ENCODE measurements at regions not wholly inside any gene's neighbourhood (a gene's known extent, or its start where the extent isn't known, plus 50 kb on each side); places are given as distances from the start of the nearest gene placed in this dataset.
"Not testable (repeated sequence)": the region's sequence is repeated elsewhere in the genome, so short reads cannot be mapped to it uniquely, and the experiment has no call there.

- DNase-seq, result no peak
Observed at GRCh38 chr16:73432850-73433730, 385.2 kb upstream of the ZFHX3 start.

- DNase-seq, result no peak
Observed at GRCh38 chr16:73430138-73430537, 382.2 kb upstream of the ZFHX3 start.

GRCh38 chr16:73428121-73428520 lies 380.2 kb upstream of the ZFHX3 start:
- no peak for DNase-seq

- DNase-seq, result no peak
Observed at GRCh38 chr16:73427164-73427563, 379.2 kb upstream of the ZFHX3 start.

GRCh38 chr16:73426433-73427160 lies 378.7 kb upstream of the ZFHX3 start:
- DNase-seq, result no peak

- DNase-seq, result no peak
Observed at GRCh38 chr16:73420676-73421075, 372.7 kb upstream of the ZFHX3 start.

DNA sequence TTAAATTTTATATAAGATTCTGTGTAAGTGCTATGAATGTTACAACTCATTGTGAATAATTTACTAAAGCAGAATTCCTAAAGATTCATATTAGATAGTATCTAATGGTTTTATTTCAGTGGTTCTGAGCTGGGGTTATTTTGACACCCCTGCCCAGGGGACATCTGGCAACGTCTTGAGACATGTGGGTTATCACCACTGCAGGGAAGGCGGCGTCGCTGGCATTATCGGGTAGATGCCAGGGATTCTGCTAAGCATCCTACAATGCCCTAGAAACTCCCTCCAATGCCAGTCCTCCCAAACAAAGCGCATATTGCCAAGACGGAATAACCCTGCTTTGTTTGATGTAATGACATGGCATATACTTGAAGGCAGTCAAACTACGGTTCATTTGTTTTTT lies 372.3 kb upstream of the ZFHX3 start:
- no peak for DNase-seq

- no peak for DNase-seq
Observed at GRCh38 chr16:73418691-73419090, 370.8 kb upstream of the ZFHX3 start.

DNA sequence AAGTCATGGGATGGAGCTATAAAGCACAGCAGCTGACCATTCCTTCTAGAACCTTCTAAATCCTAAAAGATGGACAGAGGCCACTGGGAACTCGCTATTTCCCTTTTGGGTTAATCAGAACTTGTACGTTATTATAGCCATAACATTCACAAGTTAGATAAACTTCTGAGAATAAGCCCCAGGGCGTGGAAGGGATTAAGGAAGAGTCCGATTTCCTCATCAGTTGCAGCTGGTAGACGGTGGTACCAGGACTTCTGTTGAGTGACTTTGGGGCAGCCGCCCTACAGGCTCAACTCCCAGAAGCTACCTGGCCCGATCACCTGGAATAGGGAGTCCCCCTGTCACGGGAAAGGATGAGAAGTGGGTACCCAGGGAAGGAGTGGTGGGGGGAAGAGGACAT lies 370.1 kb upstream of the ZFHX3 start:
- DNase-seq, result no peak

GRCh38 chr16:73415286-73415685 lies 367.4 kb upstream of the ZFHX3 start:
- DNase-seq, result no peak

DNA sequence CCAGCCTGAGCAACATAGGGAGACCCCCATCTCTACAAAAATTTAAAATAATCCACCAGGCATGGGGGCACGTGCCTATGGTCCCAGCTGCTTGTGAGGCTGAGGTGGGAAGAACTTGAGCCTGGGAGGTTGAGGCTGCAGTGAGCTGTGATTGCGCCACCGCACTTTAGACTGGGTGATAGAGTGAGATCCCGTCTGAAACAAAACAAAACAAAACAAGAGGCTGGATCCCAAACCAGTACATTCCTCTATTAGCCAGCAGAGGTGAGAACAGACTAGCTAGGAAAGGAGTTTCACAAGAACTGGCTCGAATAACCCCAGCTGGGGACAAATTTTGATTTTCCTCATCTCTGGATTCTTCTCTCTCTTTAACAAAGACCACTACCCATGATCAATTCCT lies 366.7 kb upstream of the ZFHX3 start:
- no peak for DNase-seq

GRCh38 chr16:73413830-73414190 lies 365.9 kb upstream of the ZFHX3 start:
- no peak for DNase-seq

GRCh38 chr16:73413091-73413829 lies 365.3 kb upstream of the ZFHX3 start:
- DNase-seq, result no peak

- DNase-seq, result no peak
Observed at GRCh38 chr16:73412416-73412815, 364.5 kb upstream of the ZFHX3 start.

DNA sequence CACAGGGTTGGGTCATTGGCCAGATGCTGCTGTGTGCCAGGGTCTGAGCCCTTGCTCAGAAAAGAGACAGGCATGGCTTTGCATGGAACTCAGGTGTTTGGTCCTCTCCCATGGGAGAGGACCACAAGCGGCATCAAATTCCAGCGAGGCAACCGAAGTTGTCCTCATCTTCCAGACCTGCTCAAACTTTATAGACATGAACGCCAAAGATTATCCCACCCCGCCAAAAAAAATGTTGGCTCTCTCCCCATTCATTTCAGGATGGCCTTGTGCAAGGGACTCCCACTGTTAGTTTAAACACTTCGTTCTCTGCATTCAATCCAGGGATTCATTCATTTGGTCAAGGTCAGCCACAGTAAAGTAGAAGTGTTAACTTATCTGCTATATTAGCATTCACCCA lies 360.8 kb upstream of the ZFHX3 start:
- no peak for DNase-seq

- DNase-seq, result no peak
Observed at GRCh38 chr16:73408311-73408710, 360.4 kb upstream of the ZFHX3 start.

- DNase-seq, result no peak
Observed at GRCh38 chr16:73405851-73406250, 357.9 kb upstream of the ZFHX3 start.

GRCh38 chr16:73404001-73404400 lies 356.1 kb upstream of the ZFHX3 start:
- DNase-seq, result no peak

DNA sequence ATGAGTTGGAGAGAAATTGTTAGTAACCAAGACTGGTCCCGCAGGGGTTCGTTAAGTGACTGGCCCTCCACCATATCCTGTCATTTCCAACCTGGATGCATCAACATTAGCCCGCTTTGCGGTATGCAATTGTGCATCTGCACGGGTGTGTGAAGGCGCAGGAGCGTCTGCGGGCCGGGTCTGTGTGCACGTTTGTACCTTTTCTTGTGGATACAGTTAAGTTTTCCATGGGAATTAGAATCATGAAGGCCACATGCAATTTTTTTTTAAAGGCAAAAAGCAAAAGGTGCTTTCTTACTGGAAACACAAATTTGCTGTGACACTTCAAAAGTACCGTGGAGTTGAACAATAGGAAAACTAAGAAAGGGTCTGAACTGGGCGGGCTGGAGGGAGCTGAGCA lies 355.4 kb upstream of the ZFHX3 start:
- DNase-seq, result no peak

GRCh38 chr16:73400951-73401350 lies 353.0 kb upstream of the ZFHX3 start:
- DNase-seq, result no peak

DNA sequence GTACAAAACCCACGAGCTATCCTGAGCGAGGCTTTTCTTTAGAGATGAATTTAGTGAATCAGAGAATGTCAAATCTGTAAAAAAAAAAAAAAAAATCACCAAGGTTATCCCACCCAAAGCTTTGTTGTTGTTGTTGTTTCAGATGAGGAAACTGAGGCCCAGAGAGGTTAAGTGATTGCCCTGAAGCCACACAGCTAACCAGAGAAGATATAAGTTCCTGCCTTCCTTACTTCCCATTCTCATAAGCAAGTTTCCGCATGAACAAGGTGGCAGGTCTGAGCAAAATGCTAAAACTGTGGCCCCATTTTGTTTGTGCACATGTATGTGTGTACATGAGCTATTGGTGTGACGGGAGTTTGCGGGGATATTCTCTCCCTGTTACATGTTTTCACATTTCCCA lies 352.1 kb upstream of the ZFHX3 start:
- DNase-seq, result no peak

- DNase-seq, result no peak
Observed at GRCh38 chr16:73399486-73399885, 351.6 kb upstream of the ZFHX3 start.

DNA sequence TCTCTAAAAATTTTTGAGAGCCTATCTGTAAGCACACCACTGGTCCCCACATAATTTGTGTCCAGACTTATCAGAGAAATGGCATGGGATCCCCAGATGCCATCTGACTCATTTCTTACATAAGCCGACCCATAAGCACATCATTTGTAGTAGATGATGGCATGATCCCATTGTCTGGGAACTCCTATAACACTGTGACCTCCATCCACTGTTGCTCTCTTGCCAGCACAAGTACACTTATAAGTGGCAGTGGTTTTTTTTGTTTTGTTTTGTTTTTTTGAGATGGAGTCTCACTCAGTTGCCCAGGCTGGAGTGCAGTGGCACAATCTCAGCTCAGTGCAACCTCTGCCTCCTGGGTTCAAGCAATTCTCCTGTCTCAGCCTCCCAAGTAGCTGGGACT lies 350.7 kb upstream of the ZFHX3 start:
- DNase-seq, result not testable (repeated sequence)

DNA sequence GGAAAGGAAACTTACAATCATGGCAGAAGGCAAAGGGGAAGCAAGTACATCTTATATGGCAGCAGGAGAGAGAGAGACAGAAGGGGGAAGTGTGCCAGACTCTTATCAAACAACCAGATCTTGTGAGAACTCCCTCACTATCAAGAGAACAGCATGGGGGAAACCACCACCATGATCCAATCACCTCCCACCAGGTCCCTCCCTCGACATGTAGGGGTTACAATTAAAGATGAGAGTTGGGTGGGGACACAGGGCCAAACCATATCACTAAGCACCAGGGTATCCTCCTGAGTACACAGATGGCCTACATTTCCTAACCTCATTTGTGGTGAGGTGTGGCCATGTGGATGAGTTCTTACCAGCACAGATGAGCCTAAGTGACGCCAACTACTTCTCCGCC lies 348.6 kb upstream of the ZFHX3 start:
- no peak for DNase-seq

Data from inflammatory macrophage (primary cell).